Neural cell (in vitro differentiated cells): ENCODE measurements at regions not wholly inside any gene's neighbourhood (a gene's known extent, or its start where the extent isn't known, plus 50 kb on each side); places are given as distances from the start of the nearest gene placed in this dataset.

Experiments
- H2AFZ ChIP-seq: fragments of 200-600, 300-800 bp; sonication (generic), shearing (Covaris generic); 2 replicates; pipeline ENCODE4 v1.6.0; 2014; ENCODE audit warnings: low read depth, mild to moderate bottlenecking, antibody characterized with exemption, low read length, moderate library complexity
- H3F3A ChIP-seq: fragments of 200-600 bp; shearing (Covaris generic); 2 replicates; pipeline ENCODE4 v1.6.1; 2016; ENCODE audit warnings: mild to moderate bottlenecking, moderate library complexity, mixed read lengths, antibody characterized with exemption, low read length; ENCODE audit not compliant: insufficient read depth, poor library complexity, severe bottlenecking
- H3K27ac ChIP-seq: fragments of 200-600, 300-800 bp; sonication (generic), shearing (Covaris generic); 2 replicates; pipeline ENCODE4 v1.5.1; 2014; ENCODE audit warnings: mild to moderate bottlenecking, low read length, moderate library complexity
- H3K27me3 ChIP-seq: fragments of 300-800, 200-600 bp; sonication (generic), shearing (Covaris generic); 2 replicates; pipeline ENCODE4 v1.6.0; 2014; ENCODE audit warnings: mild to moderate bottlenecking, low read depth, low read length, moderate library complexity; ENCODE audit not compliant: insufficient read depth
- H3K36me3 ChIP-seq: fragments of 300-800, 200-600 bp; sonication (generic), shearing (Covaris generic); 2 replicates; pipeline ENCODE4 v1.5.1; 2014; ENCODE audit warnings: mild to moderate bottlenecking, antibody characterized with exemption, low read length, moderate library complexity; ENCODE audit not compliant: insufficient read depth
- H3K4me2 ChIP-seq: fragments of 300-800, 200-600 bp; sonication (generic), shearing (Covaris generic); 2 replicates; pipeline ENCODE4 v1.6.0; 2014; ENCODE audit warnings: mild to moderate bottlenecking, low read length
- H3K4me3 ChIP-seq: fragments of 300-800, 200-600 bp; sonication (generic), shearing (Covaris generic); 2 replicates; pipeline ENCODE4 v1.5.1; 2014; ENCODE audit warnings: mild to moderate bottlenecking, low read length, moderate library complexity
- H3K79me2 ChIP-seq: fragments of 200-600 bp; shearing (Covaris generic); replicated peaks from 2 replicates; pipeline ENCODE4 v1.6.0; 2014; ENCODE audit warnings: mild to moderate bottlenecking, low read length, moderate library complexity; ENCODE audit not compliant: insufficient read depth
- H3K9ac ChIP-seq: fragments of 300-800, 200-600 bp; sonication (generic), shearing (Covaris generic); 2 replicates; pipeline ENCODE4 v1.6.1; 2016; ENCODE audit warnings: mild to moderate bottlenecking, low read length, mixed read lengths
- H3K9me2 ChIP-seq: fragments of 200-600 bp; shearing (Covaris generic); 2 replicates; pipeline ENCODE4 v1.6.1; 2016; ENCODE audit warnings: mild to moderate bottlenecking, low read length, mixed read lengths; ENCODE audit not compliant: insufficient read depth
- H3K9me3 ChIP-seq: fragments of 200-600, 300-800 bp; sonication (generic), shearing (Covaris generic); 2 replicates; pipeline ENCODE4 v1.6.1; 2016; ENCODE audit warnings: mild to moderate bottlenecking, mixed run types, low read length, moderate library complexity, mixed read lengths
- H4K20me1 ChIP-seq: fragments of 200-600 bp; shearing (Covaris generic); 2 replicates; pipeline ENCODE4 v1.6.1; 2016; ENCODE audit warnings: mild to moderate bottlenecking, mixed run types; ENCODE audit not compliant: insufficient read depth
- CTCF ChIP-seq: fragments of 450-650 bp; IDR thresholded peaks from 2 replicates; pipeline ENCODE4 v1.5.1; 2014; ENCODE audit warnings: antibody characterized with exemption, mild to moderate bottlenecking, moderate library complexity; ENCODE audit not compliant: poor library complexity, severe bottlenecking
- EP300 ChIP-seq: fragments of 450-650 bp; conservative IDR thresholded peaks from 2 replicates; pipeline ENCODE4 v1.6.1; 2014; ENCODE audit warnings: antibody characterized with exemption, mild to moderate bottlenecking, moderate library complexity; ENCODE audit not compliant: poor library complexity, severe bottlenecking
- EZH2 ChIP-seq: fragments of 200-600, 300-800 bp; shearing (Covaris generic), sonication (generic); IDR thresholded peaks from 2 replicates; pipeline ENCODE4 v1.6.1; 2014; ENCODE audit warnings: antibody characterized with exemption, low read length, borderline replicate concordance, mild to moderate bottlenecking; ENCODE audit not compliant: insufficient read depth, poor library complexity, severe bottlenecking
- MXI1 ChIP-seq: fragments of 450-650 bp; conservative IDR thresholded peaks from 2 replicates; pipeline ENCODE4 v1.6.1; 2014; ENCODE audit warnings: antibody characterized with exemption, mild to moderate bottlenecking; ENCODE audit not compliant: poor library complexity, severe bottlenecking
- POLR2AphosphoS5 ChIP-seq: IDR thresholded peaks from 2 replicates; pipeline ENCODE4 v1.6.1; 2012
- RAD21 ChIP-seq: fragments of 450-650 bp; conservative IDR thresholded peaks from 2 replicates; pipeline ENCODE4 v1.6.1; 2014; ENCODE audit warnings: antibody characterized with exemption, mild to moderate bottlenecking, moderate library complexity
- REST ChIP-seq: IDR thresholded peaks from 2 replicates; pipeline ENCODE4 v1.6.1; 2012; ENCODE audit warnings: borderline replicate concordance
- SMC3 ChIP-seq: fragments of 450-650 bp; conservative IDR thresholded peaks from 2 replicates; pipeline ENCODE4 v1.6.1; 2014; ENCODE audit warnings: antibody characterized with exemption, mild to moderate bottlenecking, moderate library complexity; ENCODE audit not compliant: poor library complexity
- TAF1 ChIP-seq: IDR thresholded peaks from 2 replicates; pipeline ENCODE4 v1.6.1; 2012; ENCODE audit warnings: low read depth

GRCh38 chr22:47284360-47284759, 521.9 kb downstream of the TBC1D22A start:
- Histone ChIP-seq H3K9me2 (no peaks in the 10 kb centered on the region), H3K27me3 (no peaks in the 10 kb centered on the region), H3K36me3 (no peaks in the 10 kb centered on the region), H3K27ac (no peak overlapping the region), H2AFZ (no peak overlapping the region), H3K9ac (no peak overlapping the region), H3F3A (no peaks in the 10 kb centered on the region), H3K4me3 (no peak overlapping the region), H3K79me2 (no peaks in the 10 kb centered on the region), H4K20me1 (no peaks in the 10 kb centered on the region), H3K9me3 (peaks cover 3% of the 10 kb centered on the region), H3K4me2 (no peak overlapping the region)
- no peak for TF ChIP-seq SMC3
- TF ChIP-seq CTCF = no peak
- TF ChIP-seq TAF1 = no peak
- TF ChIP-seq REST = no peak
- TF ChIP-seq RAD21 = no peak
- TF ChIP-seq EZH2 = no peak
- no peak for TF ChIP-seq MXI1
- no peak for TF ChIP-seq POLR2AphosphoS5
- TF ChIP-seq EP300 = no peak

- Histone ChIP-seq H3K36me3 (no peaks in the 10 kb centered on the region), H3K79me2 (no peaks in the 10 kb centered on the region), H3F3A (no peaks in the 10 kb centered on the region), H3K4me2 (no peak overlapping the region), H3K27me3 (no peaks in the 10 kb centered on the region), H4K20me1 (no peaks in the 10 kb centered on the region), H3K9me2 (no peaks in the 10 kb centered on the region), H3K9ac (no peak overlapping the region), H2AFZ (no peak overlapping the region), H3K27ac (no peak overlapping the region), H3K9me3 (peaks cover 3% of the 10 kb centered on the region), H3K4me3 (no peak overlapping the region)
- TF ChIP-seq TAF1 (no peak), EZH2 (no peak), POLR2AphosphoS5 (no peak), EP300 (no peak), CTCF (no peak), SMC3 (no peak)
Measured at GRCh38 chr22:47283616-47284270, 521.3 kb downstream of the TBC1D22A start.
